ENCODE measurements at regions not wholly inside any gene's neighbourhood (a gene's known extent, or its start where the extent isn't known, plus 50 kb on each side); places are given as distances from the start of the nearest gene placed in this dataset.

DNA sequence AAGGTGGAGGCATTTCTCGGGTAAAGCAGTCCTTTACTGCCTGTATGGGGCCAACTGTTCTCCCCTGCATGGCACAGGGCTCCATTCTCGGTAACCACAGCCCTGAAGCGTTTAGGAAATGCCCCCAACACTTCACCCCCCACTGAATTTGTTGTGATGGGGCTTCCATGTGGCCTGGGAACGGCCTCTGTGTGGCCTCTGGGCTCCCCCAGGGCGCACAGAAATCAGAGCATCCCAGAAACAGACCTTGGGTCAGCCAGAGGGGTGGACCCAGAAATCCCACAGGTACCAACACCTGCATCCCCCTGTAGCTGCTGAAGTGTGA is 153.7 kb upstream of the VSTM2B start:
- H3K36me3 ChIP-seq (ENCODE audit: control insufficient read depth in 4 of 4, insufficient read depth in 4 of 4, low read length in 3 of 4): no peaks in the 10 kb centered on the region
- H3K4me3 ChIP-seq (ENCODE audit: control insufficient read depth in 1 of 7, extremely low read depth in 1 of 7, insufficient read depth in 4 of 7, low read depth in 2 of 7, low read length in 6 of 7): no peak overlapping the region
- no peaks in the 10 kb centered on the region for H3K4me1 ChIP-seq (ENCODE audit: control extremely low read depth in 1 of 4, control insufficient read depth in 4 of 4, insufficient read depth in 4 of 4, low read length in 3 of 4)
- 69% methylated on average over 3 of the region's 5 CpGs for WGBS (ENCODE audit: insufficient coverage)
- no peaks in the 10 kb centered on the region for H3K9me3 ChIP-seq (ENCODE audit: control extremely low read depth in 1 of 5, control insufficient read depth in 4 of 5, insufficient read depth in 2 of 5, low read depth in 1 of 5, low read length in 4 of 5)
- DNase-seq: no peak
- POLR2A ChIA-PET: no interaction called here
- CTCF ChIA-PET: no interaction called here
- no peak overlapping the region for H3K27ac ChIP-seq (ENCODE audit: insufficient read depth in 1 of 2, low read depth in 1 of 2, low read length in 2 of 2, poor library complexity in 1 of 2, severe bottlenecking in 2 of 2)
- peaks cover 0 to 12% (median 3%) of the 10 kb centered on the region in 5 experiments for H3K27me3 ChIP-seq (replicated peaks in 2 of 5; ENCODE audit: control insufficient read depth in 4 of 5, insufficient read depth in 5 of 5, low read length in 4 of 5)

DNA sequence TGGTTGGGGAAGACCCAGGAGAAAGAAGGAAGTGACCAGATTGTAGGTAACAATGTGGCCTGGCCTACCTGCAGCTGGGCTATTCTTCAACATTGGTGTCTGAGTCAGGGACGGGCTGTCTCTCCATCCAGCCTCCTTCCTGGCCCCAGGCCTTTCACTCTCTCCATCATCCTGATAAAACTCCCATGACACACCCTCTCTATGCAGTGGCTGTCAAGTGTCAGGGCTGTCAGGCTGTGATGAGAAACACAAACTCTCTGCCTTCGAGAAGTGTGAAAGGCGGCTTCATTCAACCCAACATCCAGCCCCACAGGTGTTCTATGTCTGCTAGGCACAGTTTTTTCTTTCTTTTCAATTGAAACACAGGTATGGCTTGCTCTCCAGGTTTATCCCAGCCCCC is 153.3 kb upstream of the VSTM2B start:
- Histone ChIP-seq H3K4me1 (ENCODE audit: control extremely low read depth in 1 of 4, control insufficient read depth in 4 of 4, insufficient read depth in 4 of 4, low read length in 3 of 4) (no peaks in the 10 kb centered on the region), H3K36me3 (ENCODE audit: control insufficient read depth in 4 of 4, insufficient read depth in 4 of 4, low read length in 3 of 4) (no peaks in the 10 kb centered on the region), H3K9me3 (ENCODE audit: control extremely low read depth in 1 of 5, control insufficient read depth in 4 of 5, insufficient read depth in 2 of 5, low read depth in 1 of 5, low read length in 4 of 5) (no peaks in the 10 kb centered on the region), H3K27ac (ENCODE audit: insufficient read depth in 1 of 2, low read depth in 1 of 2, low read length in 2 of 2, poor library complexity in 1 of 2, severe bottlenecking in 2 of 2) (no peak overlapping the region), H3K4me3 (ENCODE audit: control insufficient read depth in 1 of 7, extremely low read depth in 1 of 7, insufficient read depth in 4 of 7, low read depth in 2 of 7, low read length in 6 of 7) (no peak overlapping the region), H3K27me3 (replicated peaks in 2 of 5; ENCODE audit: control insufficient read depth in 4 of 5, insufficient read depth in 5 of 5, low read length in 4 of 5) (peaks cover 0 to 11% (median 3%) of the 10 kb centered on the region in 5 experiments)
- CTCF ChIA-PET: no interaction called here
- no peak for DNase-seq
- 74% methylated on average over 3 of the region's 3 CpGs for WGBS (ENCODE audit: insufficient coverage)
- POLR2A ChIA-PET: no interaction called here

DNA sequence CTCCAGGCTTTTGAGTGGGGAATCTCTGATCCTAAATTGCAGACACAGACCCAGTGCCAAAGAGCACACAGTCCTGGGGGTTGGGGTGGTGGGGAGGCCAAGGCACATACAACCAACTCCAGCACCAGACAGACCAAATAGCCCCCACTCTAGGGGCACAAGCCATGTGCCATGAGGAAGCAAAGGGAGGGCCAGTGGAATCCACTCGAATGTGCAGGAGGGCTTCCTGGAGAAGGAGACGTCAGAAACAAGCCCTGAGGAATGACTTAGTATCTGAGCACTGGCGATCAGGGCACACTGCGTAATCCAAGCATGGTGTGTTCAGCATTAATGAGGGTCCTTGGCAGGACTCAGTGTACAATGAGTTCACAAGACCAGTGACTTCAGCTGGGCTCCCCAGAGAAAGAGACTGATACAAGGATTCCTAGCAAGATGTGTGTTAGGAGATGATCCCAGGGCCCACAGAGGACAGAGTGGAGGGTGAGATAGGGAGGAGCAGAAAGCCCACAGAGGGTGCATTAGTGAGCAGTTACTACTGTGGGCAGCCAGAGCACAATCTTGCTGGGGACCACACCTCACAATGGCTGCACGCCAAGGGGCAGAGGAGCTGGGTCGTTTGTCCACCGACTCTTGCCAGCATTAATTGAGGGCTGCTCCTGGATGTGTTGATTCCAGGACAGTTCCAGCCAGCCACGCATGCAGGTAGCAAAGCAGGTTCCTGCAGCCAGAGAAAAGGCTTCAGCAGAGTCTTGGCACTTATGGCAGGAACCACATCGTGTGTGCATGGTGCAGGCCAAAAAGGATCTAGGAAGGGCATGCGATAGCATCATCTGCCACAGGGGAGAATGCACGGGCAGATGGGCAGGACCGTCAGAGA is 152.6 kb upstream of the VSTM2B start:
- POLR2A ChIA-PET: no interaction called here
- H3K4me3 ChIP-seq (ENCODE audit: control insufficient read depth in 1 of 7, extremely low read depth in 1 of 7, insufficient read depth in 4 of 7, low read depth in 2 of 7, low read length in 6 of 7): no peak overlapping the region
- no peak for DNase-seq
- H3K36me3 ChIP-seq (ENCODE audit: control insufficient read depth in 4 of 4, insufficient read depth in 4 of 4, low read length in 3 of 4): no peaks in the 10 kb centered on the region
- CTCF ChIA-PET: interaction anchor here (0.6 kb wide), 1 partner anchor 71 kb away, joined by 3 read pairs; no protein-coding TSS in a partner anchor
- H3K4me1 ChIP-seq (ENCODE audit: control extremely low read depth in 1 of 4, control insufficient read depth in 4 of 4, insufficient read depth in 4 of 4, low read length in 3 of 4): no peaks in the 10 kb centered on the region
- peaks cover 0 to 11% (median 2%) of the 10 kb centered on the region in 5 experiments for H3K27me3 ChIP-seq (replicated peaks in 2 of 5; ENCODE audit: control insufficient read depth in 4 of 5, insufficient read depth in 5 of 5, low read length in 4 of 5)
- H3K9me3 ChIP-seq (ENCODE audit: control extremely low read depth in 1 of 5, control insufficient read depth in 4 of 5, insufficient read depth in 2 of 5, low read depth in 1 of 5, low read length in 4 of 5): no peaks in the 10 kb centered on the region
- whole genome bisulfite sequencing (ENCODE audit: insufficient coverage): 94% methylated on average over 10 of the region's 12 CpGs
- H3K27ac ChIP-seq (ENCODE audit: insufficient read depth in 1 of 2, low read depth in 1 of 2, low read length in 2 of 2, poor library complexity in 1 of 2, severe bottlenecking in 2 of 2): no peak overlapping the region

DNA sequence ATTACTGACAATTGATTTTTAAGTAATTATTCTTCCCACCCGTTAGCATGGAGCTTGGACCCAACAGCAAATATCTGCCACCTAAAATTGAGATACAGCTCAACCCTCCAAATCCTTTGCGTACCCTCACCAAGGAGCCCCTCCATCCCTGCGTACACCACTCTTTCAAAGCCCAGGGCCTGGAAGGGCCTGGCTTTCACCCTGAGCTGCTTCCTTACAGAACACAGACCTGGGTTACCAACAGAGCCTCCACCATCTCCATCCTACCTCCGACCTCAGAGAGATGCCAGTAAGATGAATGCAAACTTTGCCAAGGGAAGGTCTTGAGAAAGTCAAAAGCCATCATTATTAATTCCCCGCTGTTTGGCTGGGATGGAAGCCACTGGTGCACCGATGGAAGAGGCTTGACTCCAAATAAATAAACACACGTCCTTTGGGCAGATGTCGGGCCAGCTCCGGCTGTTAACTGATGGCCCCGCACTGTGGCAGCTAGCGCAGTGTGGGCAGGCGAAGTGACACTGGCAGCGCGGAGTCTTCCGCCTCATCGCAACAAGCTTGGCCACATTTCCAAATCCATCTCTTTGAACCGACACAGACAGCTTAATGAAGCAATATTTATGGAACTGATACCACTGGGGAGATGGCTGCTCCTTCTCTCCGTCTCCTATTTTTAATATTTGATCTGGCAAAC is 150.2 kb upstream of the VSTM2B start:
- no peak for DNase-seq
- Histone ChIP-seq H3K4me1 (ENCODE audit: control extremely low read depth in 1 of 4, control insufficient read depth in 4 of 4, insufficient read depth in 4 of 4, low read length in 3 of 4) (no peaks in the 10 kb centered on the region), H3K9me3 (ENCODE audit: control extremely low read depth in 1 of 5, control insufficient read depth in 4 of 5, insufficient read depth in 2 of 5, low read depth in 1 of 5, low read length in 4 of 5) (no peaks in the 10 kb centered on the region), H3K27ac (ENCODE audit: insufficient read depth in 1 of 2, low read depth in 1 of 2, low read length in 2 of 2, poor library complexity in 1 of 2, severe bottlenecking in 2 of 2) (no peak overlapping the region), H3K36me3 (ENCODE audit: control insufficient read depth in 4 of 4, insufficient read depth in 4 of 4, low read length in 3 of 4) (no peaks in the 10 kb centered on the region), H3K4me3 (ENCODE audit: control insufficient read depth in 1 of 7, extremely low read depth in 1 of 7, insufficient read depth in 4 of 7, low read depth in 2 of 7, low read length in 6 of 7) (no peak overlapping the region), H3K27me3 (replicated peaks in 2 of 5; ENCODE audit: control insufficient read depth in 4 of 5, insufficient read depth in 5 of 5, low read length in 4 of 5) (peaks cover 0 to 26% (median 11%) of the 10 kb centered on the region in 5 experiments)
- 98% methylated on average over 17 of the region's 18 CpGs for WGBS (ENCODE audit: insufficient coverage)
- CTCF ChIA-PET: no interaction called here
- POLR2A ChIA-PET: no interaction called here

DNA sequence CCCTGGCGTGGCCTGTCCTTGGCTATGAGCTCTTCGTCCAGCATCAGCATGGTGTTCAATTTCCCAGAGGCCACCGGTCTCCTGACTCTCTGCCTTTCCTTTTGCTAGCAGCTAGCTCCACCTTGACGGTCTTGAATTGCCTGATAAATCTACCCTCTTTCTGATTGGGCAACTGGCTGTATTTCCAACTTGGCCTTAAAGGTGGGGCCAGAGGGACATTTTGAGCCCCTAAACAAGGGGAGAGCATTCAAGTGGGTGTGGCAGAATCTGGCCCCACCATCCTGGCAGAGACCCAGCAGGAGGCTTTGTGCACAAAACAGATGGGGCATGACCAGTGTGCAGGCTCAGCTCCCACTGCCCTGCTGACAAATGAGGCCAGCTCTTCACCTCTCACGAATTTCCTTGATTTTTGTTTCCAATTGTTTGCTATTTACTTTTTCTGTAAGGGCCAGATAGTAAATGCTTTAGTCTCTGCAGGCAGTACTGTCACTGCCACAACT is 148.9 kb upstream of the VSTM2B start:
- ChIA-PET POLR2A (interaction anchor here (0.6 kb wide), 1 partner anchor 1168 kb away, joined by 3 read pairs; no protein-coding TSS in a partner anchor), CTCF (no interaction called here)
- 91% methylated on average over 4 of the region's 5 CpGs for WGBS (ENCODE audit: insufficient coverage)
- no peak overlapping the region for H3K27ac ChIP-seq (ENCODE audit: insufficient read depth in 1 of 2, low read depth in 1 of 2, low read length in 2 of 2, poor library complexity in 1 of 2, severe bottlenecking in 2 of 2)
- no peaks in the 10 kb centered on the region for H3K4me1 ChIP-seq (ENCODE audit: control extremely low read depth in 1 of 4, control insufficient read depth in 4 of 4, insufficient read depth in 4 of 4, low read length in 3 of 4)
- no peak overlapping the region for H3K4me3 ChIP-seq (ENCODE audit: control insufficient read depth in 1 of 7, extremely low read depth in 1 of 7, insufficient read depth in 4 of 7, low read depth in 2 of 7, low read length in 6 of 7)
- no peaks in the 10 kb centered on the region for H3K9me3 ChIP-seq (ENCODE audit: control extremely low read depth in 1 of 5, control insufficient read depth in 4 of 5, insufficient read depth in 2 of 5, low read depth in 1 of 5, low read length in 4 of 5)
- DNase-seq: no peak
- peaks cover 0 to 34% (median 16%) of the 10 kb centered on the region in 5 experiments for H3K27me3 ChIP-seq (replicated peaks in 2 of 5; ENCODE audit: control insufficient read depth in 4 of 5, insufficient read depth in 5 of 5, low read length in 4 of 5)
- H3K36me3 ChIP-seq (ENCODE audit: control insufficient read depth in 4 of 4, insufficient read depth in 4 of 4, low read length in 3 of 4): no peaks in the 10 kb centered on the region

- Histone ChIP-seq H3K27ac (ENCODE audit: insufficient read depth in 1 of 2, low read depth in 1 of 2, low read length in 2 of 2, poor library complexity in 1 of 2, severe bottlenecking in 2 of 2) (no peak overlapping the region), H3K36me3 (ENCODE audit: control insufficient read depth in 4 of 4, insufficient read depth in 4 of 4, low read length in 3 of 4) (no peaks in the 10 kb centered on the region), H3K27me3 (replicated peaks in 2 of 5; ENCODE audit: control insufficient read depth in 4 of 5, insufficient read depth in 5 of 5, low read length in 4 of 5) (peaks cover 0 to 34% (median 15%) of the 10 kb centered on the region in 5 experiments), H3K4me3 (ENCODE audit: control insufficient read depth in 1 of 7, extremely low read depth in 1 of 7, insufficient read depth in 4 of 7, low read depth in 2 of 7, low read length in 6 of 7) (no peak overlapping the region), H3K4me1 (ENCODE audit: control extremely low read depth in 1 of 4, control insufficient read depth in 4 of 4, insufficient read depth in 4 of 4, low read length in 3 of 4) (no peaks in the 10 kb centered on the region), H3K9me3 (ENCODE audit: control extremely low read depth in 1 of 5, control insufficient read depth in 4 of 5, insufficient read depth in 2 of 5, low read depth in 1 of 5, low read length in 4 of 5) (no peaks in the 10 kb centered on the region)
- DNase-seq: no peak
- ChIA-PET POLR2A (no interaction called here), CTCF (no interaction called here)
- WGBS (ENCODE audit: insufficient coverage): 84% methylated on average over 4 of the region's 4 CpGs
Measured at GRCh38 chr19:29378126-29378525, 147.7 kb upstream of the VSTM2B start.

- Histone ChIP-seq H3K9me3 (ENCODE audit: control extremely low read depth in 1 of 5, control insufficient read depth in 4 of 5, insufficient read depth in 2 of 5, low read depth in 1 of 5, low read length in 4 of 5) (no peaks in the 10 kb centered on the region), H3K36me3 (ENCODE audit: control insufficient read depth in 4 of 4, insufficient read depth in 4 of 4, low read length in 3 of 4) (no peaks in the 10 kb centered on the region), H3K27me3 (replicated peaks in 2 of 5; ENCODE audit: control insufficient read depth in 4 of 5, insufficient read depth in 5 of 5, low read length in 4 of 5) (peaks cover 0 to 34% (median 15%) of the 10 kb centered on the region in 5 experiments), H3K4me1 (ENCODE audit: control extremely low read depth in 1 of 4, control insufficient read depth in 4 of 4, insufficient read depth in 4 of 4, low read length in 3 of 4) (no peaks in the 10 kb centered on the region), H3K27ac (ENCODE audit: insufficient read depth in 1 of 2, low read depth in 1 of 2, low read length in 2 of 2, poor library complexity in 1 of 2, severe bottlenecking in 2 of 2) (no peak overlapping the region), H3K4me3 (ENCODE audit: control insufficient read depth in 1 of 7, extremely low read depth in 1 of 7, insufficient read depth in 4 of 7, low read depth in 2 of 7, low read length in 6 of 7) (no peak overlapping the region)
- ChIA-PET POLR2A (no interaction called here), CTCF (no interaction called here)
- WGBS (ENCODE audit: insufficient coverage): 85% methylated on average over 2 of the region's 5 CpGs
- DNase-seq: no peak
Measured at GRCh38 chr19:29378543-29379080, 147.2 kb upstream of the VSTM2B start.

All from common myeloid progenitor, CD34-positive (primary cell).